GM19351 (cell line): ENCODE measurements at regions not wholly inside any gene's neighbourhood (a gene's known extent, or its start where the extent isn't known, plus 50 kb on each side); places are given as distances from the start of the nearest gene placed in this dataset.

Experiments used
- ATAC-seq: cut with Tn5 transposase; IDR thresholded peaks from one replicate; pipeline ENCODE4 v1.9.1; 2021; ENCODE audit warnings: mild to moderate bottlenecking, moderate library complexity; ENCODE audit not compliant: unreplicated experiment

DNA sequence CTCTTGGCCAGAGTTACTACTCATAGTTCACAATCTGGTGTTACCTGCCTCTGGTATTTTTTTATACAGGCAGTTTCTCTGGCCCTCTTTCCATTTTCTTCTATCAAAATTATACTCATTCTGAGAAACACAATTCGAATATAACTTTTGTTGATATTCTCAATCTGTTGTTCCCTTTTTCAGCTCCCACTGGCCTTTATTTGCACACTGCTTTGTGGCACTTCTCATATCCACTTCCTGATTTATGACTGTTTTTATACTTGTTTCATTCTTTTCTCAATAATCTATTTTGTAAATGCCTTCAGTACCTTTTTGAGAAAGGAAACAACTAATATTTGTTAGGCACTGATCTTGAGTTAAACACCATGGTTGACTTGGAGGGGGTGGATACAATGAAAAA, 93.8 kb upstream of the HDAC9 start:
- no peak for ATAC-seq

DNA sequence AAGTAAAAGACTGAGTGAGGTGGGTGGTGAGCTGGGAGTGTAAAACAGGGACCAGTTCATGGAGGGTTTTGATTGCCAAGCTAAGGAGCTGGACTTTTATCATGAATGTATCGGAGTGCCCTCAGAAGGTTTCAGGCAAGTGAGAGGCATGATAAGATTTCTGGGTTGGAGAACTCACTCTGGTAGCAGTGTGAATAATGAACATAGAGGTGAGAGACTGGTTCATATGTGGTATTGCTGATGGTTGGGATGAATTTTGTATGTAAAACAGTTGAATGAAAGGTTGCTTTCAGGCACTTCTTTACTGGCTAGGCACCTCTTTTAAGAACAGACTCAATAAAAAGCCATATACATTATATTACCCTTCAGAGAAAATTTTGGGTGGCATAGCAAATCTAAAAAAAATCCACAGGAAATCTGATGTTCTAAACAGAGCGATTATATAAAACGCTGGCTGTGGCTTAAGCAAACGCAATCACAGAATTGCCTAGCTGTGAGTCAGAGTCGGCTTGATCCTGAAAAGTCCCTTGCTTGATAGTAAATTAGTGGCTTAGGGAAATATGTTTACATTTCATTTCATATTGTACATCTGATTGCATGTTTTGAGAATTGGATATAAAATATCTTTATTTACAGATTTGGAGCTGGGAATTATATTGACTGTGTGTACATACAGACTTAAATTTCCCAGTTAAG, 92.9 kb upstream of the HDAC9 start:
- ATAC-seq, result no peak

DNA sequence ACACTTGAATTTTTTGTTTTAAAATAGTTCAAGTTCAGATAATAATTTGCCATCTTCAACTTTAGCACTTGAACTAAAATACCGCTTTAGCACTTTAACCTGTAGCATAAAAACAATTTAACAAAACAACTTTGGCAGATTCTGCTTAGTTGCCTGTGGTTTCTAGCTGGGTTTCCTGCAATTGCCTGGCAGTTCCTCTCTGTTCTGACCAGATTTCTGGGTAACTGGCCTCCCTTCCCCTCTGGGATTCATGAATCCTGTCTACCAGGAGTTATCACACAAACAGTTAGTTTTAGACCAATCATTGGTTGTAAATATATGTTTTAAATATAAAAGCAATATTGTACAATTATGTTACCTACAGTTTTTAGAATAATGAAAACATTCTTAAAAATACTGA, 89.8 kb upstream of the HDAC9 start:
- ATAC-seq, result no peak

DNA sequence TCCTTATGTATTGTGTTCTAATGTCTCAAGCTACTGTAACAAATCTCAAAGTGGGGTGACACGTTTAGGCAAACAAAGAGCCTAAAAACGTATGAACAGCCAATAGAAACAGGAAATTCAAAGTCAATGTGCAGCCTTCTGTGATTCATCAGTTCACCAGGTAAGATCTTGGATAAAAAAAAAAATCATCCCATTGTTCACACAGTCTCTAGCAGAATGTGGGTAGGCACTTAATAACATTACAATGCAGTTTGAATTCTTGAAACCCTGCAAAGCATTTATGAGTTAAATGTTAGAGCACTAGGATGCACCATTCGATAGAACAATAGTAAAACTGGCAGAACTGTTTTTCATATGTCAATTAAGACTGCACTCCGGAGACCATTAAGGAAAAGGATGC, 88.2 kb upstream of the HDAC9 start:
- no peak for ATAC-seq

DNA sequence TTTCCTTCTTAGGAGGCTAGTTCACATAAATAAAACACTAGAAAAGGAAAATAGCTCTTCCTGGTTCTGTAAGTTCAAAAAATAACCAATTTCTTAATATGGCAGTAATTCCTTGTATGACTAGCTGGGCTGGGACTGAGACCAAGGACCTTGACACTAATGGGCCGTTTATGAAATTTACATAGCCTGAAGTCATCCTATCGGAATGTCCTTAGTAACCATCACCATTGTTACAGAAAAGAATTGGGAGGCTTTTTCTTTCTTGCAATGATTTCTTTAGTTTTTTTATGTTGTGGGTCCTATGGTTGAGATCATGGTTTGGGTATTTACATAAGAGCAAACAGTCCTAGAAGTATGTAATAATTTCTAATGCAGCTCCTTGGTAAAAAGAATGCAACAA, 87.1 kb upstream of the HDAC9 start:
- no peak for ATAC-seq

DNA sequence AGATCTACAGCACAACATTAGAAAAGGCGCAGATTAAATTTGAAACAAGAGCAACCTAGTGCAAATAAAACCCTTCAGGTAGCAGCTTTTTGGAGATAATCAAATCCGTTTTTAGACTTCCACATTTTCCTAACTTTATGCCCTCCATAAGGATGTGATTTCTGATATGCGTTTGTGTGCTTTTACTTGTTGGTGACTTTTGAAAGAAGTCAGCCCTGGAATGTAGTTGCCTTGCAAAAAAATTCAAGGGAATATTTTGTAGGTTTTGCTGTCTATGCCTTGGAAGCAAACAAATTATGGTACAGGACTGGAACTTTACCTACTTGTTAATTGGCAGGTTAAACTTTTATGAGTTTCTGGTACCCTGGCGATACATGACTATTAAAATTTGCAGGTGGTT, 86.7 kb upstream of the HDAC9 start:
- no peak for ATAC-seq

DNA sequence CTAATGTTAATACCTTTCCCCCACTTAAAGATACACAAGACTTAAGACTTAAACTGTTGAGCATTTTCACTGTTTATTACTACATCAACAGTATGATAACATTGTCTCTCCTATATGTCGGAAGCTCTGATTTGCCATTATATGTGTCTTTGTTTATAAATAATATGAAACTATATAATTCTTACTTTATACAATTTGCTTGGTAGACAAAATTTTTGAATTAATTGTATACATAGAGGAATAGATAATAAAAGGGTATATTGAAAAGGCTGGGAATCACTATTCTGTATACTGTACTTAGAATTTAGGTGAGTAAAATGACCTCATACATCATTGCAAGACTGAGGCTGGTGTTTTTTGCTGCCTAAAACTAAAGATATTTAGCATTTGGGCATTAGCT, 82.1 kb upstream of the HDAC9 start:
- ATAC-seq, result no peak

DNA sequence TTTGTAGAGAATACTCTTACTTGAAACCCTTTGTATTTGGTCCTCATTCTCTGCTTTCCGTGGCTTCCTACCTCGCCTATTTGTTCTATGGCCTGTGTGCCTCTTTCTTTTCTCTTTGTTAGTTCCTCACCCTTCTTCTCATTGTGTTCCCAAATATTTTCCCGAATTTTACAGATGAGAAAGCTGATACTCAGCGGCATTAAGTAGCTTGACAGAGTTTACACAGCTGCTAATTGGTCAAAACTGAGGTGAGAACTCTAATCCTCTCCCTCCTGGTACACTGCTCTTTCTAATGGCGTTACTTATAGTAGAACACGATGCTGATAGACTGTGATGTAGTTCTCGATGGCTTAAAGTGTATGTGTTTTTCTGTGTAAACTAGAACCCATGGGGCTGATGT, 80.7 kb upstream of the HDAC9 start:
- no peak for ATAC-seq

DNA sequence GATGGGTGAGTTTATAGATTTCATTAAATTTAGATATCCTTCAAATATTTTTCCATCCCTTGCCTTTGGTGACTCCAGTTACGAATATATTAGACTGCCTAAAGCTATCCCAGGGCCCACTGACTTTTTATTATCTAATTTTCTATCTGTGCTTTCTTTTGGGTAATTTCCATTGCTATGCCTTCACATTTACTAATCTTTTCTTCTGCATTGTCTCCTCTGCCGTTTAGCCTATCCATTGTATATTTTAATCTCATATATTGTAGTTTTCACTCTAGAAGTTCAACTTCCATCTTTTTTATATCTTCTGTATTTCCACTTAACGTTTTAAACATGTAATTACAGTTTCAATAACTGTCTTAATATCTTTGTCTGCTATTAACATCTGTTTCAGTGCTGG, 78.6 kb upstream of the HDAC9 start:
- no peak for ATAC-seq

DNA sequence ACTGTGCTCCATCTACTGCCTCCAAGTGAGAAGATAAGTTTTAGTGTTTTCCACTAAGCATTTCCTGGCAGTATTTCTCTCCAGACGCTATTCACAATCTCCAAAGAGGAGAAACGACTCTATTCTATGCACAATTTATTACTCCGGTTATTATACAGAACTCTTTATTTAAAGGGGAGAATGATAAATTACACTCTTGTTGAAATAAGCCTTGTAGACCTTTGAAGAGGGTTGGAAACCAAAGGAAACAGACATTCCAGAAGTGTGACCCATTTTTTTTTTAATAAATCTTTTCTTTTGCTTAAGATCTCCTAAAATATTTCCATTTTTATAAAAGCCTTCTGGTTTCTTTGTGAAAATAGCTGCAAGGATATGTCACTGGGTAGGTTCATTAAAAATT, 76.1 kb upstream of the HDAC9 start:
- ATAC-seq, result no peak

DNA sequence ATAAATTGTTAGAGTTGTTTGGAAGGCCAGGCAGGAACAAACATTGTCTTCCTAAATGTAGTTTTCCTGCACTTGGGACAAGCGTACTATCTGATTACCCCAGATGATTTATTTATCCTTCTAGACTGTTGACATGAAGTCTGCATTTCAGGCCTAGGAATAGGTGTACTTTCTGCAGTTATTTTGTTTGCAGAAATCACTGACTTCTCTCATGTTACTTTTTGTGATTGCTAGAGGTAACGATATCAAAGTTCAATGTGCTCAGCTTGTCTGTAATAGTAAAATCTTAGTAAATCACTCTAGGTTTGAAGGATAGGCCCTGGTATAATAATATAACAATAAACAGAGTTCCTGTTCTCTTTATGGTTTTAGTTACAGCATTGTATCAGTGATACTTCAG, 75.4 kb upstream of the HDAC9 start:
- ATAC-seq, result no peak

DNA sequence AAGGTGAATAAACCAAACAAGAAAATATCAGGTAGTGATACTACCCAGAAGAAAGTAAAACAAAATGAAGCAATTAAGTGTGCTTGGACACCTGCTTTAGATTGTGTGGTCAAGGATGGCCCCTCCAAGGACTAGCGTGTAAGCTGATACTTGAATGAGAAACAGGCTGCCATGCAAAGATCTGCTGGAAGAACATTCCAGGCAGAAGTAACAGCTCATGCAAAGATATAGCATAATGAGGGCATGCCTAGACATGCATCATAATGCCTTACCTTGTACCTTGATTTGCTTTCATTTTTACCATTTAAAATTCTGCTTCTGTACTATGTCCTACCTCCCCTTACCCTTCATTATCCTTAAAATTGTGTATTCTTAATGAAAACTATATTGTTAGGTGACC, 74.8 kb upstream of the HDAC9 start:
- no peak for ATAC-seq

DNA sequence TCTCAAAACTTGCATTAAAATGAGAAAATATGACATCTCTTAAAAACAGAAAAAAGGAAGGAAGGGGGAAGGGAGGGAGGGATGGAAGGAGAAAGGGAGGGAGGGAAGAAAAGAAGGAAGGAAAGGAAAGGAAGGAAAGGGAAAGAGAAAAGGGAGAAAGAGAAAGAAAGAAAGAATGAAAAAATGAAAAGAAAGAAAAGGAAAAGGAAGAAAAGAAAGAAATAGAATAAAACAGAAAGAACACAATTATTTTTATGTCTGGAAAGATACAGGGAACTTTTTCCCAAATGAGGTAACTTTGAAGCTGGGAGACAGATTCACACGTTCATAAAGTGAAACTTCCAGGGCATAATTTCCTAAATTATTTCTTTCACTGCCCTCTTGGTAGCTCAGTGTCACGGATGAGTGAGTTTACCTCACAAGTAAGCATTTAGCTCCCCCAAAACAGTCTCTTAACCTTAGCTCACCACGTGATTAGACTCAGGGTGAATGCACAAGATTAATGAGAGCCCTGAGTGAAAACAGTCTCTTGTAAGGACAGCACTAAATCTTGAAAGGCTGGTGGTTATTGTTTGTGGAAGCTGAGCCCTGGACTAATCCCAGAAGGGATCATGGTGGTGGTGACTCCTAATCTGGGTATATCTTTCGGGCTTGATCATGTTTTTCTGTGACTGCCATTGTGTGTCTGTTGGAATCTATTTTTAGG, 74.1 kb upstream of the HDAC9 start:
- peak; percentile 88 for ATAC-seq

DNA sequence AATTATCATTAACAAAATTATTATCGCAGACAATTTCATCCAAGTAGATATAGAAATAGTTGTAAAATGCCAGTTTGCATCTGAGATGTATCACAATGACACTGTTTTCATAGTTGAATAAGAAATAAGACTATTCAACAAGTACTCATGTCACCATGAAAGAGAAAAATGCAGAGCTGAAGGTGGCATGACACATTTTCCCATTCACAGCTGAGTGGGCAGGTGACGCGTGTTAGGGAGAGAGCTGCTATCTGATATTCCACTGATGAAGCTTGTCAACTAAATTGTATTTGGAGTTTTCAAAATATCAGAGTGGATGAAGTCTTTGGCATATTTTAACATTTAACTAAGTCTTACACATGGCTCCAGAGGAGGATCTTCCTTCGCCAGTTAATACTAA, 70.3 kb upstream of the HDAC9 start:
- no peak for ATAC-seq

DNA sequence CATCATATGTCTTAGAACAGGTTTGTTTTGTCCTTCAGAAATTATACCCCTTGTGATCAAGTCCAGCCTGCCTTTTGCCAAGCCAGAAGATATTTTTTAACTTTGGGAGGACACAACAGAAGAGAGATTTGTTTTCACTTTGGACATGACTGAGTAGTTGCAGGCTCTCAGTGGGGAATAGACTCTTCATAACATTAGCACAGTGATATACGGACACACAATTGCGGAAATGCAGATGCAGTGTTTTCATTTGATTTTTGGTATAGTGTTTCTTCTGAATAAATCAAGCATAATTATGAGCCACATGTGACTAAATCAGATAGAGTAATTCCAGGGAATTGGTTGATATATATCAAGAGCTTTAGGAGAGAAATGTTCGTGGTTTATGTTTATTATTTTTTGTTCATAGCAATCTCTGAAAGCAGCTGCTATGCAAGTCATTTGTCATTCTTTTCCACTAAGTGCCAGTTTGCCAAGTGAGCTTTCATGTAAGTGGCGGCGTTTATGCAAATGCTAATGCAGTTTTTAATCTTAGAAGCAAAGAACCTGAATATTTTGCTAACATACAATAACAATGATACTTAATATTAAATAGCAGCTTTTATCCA, 69.6 kb upstream of the HDAC9 start:
- no peak for ATAC-seq

DNA sequence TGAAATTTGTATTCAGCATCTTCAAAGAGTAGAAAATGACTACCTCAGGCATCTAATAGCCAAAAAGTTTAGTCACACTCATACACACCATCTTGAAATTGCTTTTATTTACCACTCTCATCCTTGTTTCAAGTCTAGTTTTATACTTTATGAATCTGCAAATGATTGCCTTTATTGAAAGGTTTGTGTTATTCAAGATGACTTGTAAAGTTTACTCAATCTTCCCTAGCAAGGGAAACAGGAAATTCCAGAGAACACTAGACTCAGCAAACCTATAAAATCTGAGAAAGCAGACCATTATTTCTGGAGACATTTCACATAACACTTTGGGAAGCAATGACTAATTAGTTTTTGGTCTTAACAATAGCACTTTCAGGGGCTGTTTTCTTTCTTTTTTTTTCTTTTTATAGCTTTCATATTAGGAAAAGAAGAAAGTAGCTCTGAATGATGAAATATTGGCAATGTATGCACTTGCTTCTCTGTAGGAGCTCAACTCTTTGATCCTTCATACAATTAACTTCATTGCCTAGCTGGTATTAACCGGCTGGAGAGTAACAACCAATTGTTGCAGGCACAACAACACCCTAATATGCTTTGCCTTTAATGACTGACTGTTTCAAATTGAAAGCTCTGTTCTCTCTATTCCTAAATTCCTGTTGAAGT, 68.9 kb upstream of the HDAC9 start:
- ATAC-seq, result no peak

DNA sequence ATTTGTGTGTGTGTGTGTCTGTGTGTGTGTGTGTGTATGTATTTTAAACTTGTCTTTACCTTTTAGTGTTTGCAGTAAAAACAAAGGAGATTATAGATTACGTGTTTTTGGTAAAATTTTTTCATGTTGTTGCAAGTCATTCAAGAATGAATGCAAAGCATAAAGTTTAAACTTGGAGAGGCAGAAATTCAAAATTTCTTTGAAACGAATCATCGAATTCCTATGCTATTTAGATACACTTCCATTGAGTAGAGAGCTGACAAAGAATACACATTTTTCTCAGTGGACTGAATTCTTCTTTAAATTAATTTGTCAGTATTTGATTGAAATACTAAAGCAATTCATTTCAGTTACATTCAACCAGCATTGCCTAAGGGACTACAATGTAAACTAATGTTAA, 66.0 kb upstream of the HDAC9 start:
- ATAC-seq, result no peak

DNA sequence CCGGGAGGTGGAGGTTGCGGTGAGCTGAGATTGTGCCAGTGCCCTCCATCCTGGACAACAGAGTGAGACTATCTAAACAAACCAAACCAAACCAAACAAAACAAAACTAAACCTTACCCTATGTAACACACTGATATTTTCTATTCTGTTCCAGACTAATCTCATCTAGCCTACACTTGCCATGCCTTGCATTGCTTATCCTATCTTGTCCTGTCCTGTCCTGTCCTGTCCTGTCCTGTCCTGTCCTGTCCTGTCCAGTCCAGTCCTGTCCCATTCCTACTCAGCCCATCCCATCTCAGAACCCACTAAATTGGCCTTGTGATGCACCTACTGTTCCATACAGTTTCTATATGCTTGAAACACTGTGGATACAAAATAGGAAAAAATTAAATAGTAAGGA, 64.7 kb upstream of the HDAC9 start:
- no peak for ATAC-seq

DNA sequence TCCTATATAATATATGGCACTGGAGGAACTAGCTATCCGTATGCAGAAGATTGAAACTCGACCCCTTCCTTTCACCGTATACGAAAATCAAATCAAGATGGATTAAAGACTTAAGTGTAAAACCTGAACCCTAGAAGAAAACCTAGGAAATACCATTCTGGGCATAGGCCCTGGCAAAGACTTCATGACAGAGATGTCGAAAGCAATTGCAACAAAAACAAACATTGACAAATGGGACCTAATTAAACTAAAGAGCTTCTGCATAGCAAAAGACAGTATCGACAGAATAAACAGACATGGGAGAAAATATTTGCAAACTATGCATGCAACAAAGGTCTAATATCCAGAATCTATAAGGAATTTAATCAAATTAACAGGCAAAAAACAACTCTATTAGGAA, 61.4 kb upstream of the HDAC9 start:
- no peak for ATAC-seq

DNA sequence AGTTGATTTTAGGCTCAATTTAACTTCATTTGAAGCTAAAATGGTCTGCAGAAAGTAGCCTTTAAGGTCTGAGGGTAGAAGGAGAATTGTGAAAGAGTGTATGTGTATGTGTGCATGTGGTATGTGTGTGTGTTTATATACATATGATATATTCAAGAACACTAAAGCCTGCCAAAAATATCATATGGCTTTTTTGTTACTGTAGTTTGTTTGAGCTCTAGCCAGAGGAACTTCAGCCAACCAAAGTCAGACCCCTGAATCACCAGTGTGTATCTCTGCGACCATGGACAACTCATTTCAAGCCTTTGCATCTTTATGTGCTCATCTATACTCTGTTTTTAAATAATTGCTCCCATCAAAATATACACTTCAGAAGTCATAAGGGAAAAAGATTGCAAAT, 58.4 kb upstream of the HDAC9 start:
- ATAC-seq, result no peak

DNA sequence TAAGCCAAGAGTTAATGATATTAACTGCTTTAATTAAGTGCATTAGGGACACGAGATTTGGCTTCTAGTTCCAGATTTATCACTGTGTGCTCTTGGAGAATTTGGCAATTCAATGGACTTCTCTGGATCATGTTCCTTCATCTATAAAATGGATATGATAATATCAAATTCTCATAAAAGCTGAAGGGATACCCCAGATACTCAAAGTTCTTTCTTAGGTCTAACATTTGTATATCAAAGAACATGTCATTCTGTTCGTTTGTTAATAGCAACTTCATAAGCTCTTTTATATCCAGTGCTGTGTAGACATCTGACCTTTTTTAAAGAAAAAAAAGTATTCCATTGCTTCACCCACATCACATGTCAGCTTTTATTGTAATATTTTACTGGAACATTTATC, 54.6 kb upstream of the HDAC9 start:
- no peak for ATAC-seq

DNA sequence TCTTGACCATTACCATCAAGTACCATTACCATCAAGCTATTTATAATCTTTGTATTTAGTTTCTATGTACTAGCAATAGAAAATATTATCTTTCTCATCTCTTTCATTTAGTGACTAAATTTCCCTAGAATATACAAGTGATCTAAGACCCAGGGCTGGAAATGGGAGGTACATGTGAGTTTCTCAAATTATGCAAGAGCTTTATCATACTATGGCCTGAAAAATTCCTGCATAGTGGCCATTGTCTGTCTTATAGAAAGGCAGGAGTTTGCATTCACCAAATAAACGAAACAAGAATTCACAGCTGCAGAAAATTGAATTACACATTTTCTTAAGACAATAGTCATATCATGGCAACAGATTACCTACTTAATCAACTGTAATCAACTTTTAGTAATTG, 50.7 kb upstream of the HDAC9 start:
- no peak for ATAC-seq
